ENCODE measurements at regions not wholly inside any gene's neighbourhood (a gene's known extent, or its start where the extent isn't known, plus 50 kb on each side); places are given as distances from the start of the nearest gene placed in this dataset.

DNA sequence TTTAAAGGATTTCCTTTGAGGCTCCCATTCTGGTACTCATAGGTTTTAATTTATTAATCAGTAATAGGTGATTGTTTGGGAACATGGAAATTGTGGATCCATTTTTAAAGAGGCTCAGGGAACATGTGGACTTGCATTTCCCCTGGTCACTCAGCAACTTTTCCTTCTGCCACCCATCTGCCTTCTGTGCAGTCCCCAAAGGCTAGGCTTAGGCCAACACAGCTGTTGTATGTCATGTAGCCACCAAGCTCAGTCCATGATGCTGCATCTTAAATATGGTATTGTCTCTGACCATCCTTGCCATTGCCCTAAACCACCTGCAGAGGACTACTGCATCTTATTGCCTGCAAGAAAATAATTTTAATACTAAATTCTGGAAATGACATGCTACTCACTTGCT lies 416.7 kb upstream of the SEMA6D start:
- TF ChIP-seq CTCF (conservative IDR thresholded peaks at IDR 0.05; ENCODE audit: low read length) (no peak), EZH2phosphoT487 (IDR thresholded peaks at IDR 0.05; ENCODE audit: borderline replicate concordance, low read depth, low read length) (no peak)

All from OCI-LY7 (cell line).